Loucy (cell line): ENCODE measurements at regions not wholly inside any gene's neighbourhood (a gene's known extent, or its start where the extent isn't known, plus 50 kb on each side); places are given as distances from the start of the nearest gene placed in this dataset.

Experiments
- CTCF ChIP-seq: fragments of 200-600 bp; sonication (generic); conservative IDR thresholded peaks from 2 replicates; pipeline ENCODE4 v1.5.1; 2014; ENCODE audit warnings: mild to moderate bottlenecking, antibody characterized with exemption, low read length
- EZH2phosphoT487 ChIP-seq: fragments of 200-600 bp; IDR thresholded peaks from 2 replicates; pipeline ENCODE4 v1.6.1; 2018; ENCODE audit warnings: antibody characterized with exemption, mild to moderate bottlenecking, moderate library complexity, borderline replicate concordance

GRCh38 chr1:57479471-57479870 is 55.6 kb upstream of the DAB1 start:
- no peak for TF ChIP-seq CTCF
- no peak for TF ChIP-seq EZH2phosphoT487
